K562 (cell line): ENCODE measurements at regions not wholly inside any gene's neighbourhood (a gene's known extent, or its start where the extent isn't known, plus 50 kb on each side); places are given as distances from the start of the nearest gene placed in this dataset.

Experiments used
- ATAC-seq: fragments of 200-7000 bp; cut with Tn5 transposase; 3 replicates; pipeline ENCODE4 v1.9.1; 2020; ENCODE audit warnings: moderate library complexity
- BruUV-seq: library from RNA; stranded (reverse); fragments of 400-500 nt; replicated peaks from 2 replicates; lab custom pipeline; 2021; lab: Mats Ljungman, UMichigan
- CTCF ChIA-PET: fragments of 300-600 bp; formaldehyde crosslinking; extraction: SDS; loops from one replicate; lab custom pipeline; 2021; ENCODE audit warnings: low intra/inter-chr PET ratio; lab: Yijun Ruan, JAX
- POLR2A ChIA-PET: fragments of 300-600, 350-650 bp; sonication (Branson Sonifier 250); formaldehyde crosslinking; extraction: SDS; loops from one replicate; lab custom pipeline; 2021; ENCODE audit warnings: antibody characterized with exemption, inconsistent platforms; lab: Yijun Ruan, JAX
- DNase-seq, 4 experiments: peaks; one replicate each; pipeline versions ENCODE4 v3.0.0 to v3.0.0-alpha.2; 2011 to 2018; ENCODE audit warnings: low spot score in 3 of 4, mixed read lengths in 3 of 4; ENCODE audit errors: extremely low read depth in 1 of 4
- FAIRE-seq: peaks from 2 replicates; lab custom pipeline; 2011; peaks lifted over from hg19 to GRCh38; lab: Jason Lieb, UNC
- H2AFZ ChIP-seq: 2 replicates; pipeline ENCODE4 v1.6.0; 2011; ENCODE audit warnings: low read depth, low read length, control low read depth, inconsistent platforms
- H3K27ac ChIP-seq: fragments of 200-600 bp; 3 replicates; pipeline ENCODE4 v1.8.0; 2011; ENCODE audit warnings: low read depth, mild to moderate bottlenecking, control low read depth, inconsistent platforms, low read length, moderate library complexity, mixed read lengths; ENCODE audit errors: extremely low read depth
- H3K27me3 ChIP-seq, 2 experiments: fragments of 300-600 bp in 1 of 2; 2 replicates in 1 of 2; 3 replicates in 1 of 2; pipeline versions ENCODE4 v1.6.0 to v1.8.0; 2011; ENCODE audit warnings: inconsistent platforms in 2 of 2, low read length in 2 of 2, mild to moderate bottlenecking in 1 of 2, mixed read lengths in 1 of 2, moderate library complexity in 1 of 2; ENCODE audit not compliant: control insufficient read depth in 2 of 2, insufficient read depth in 2 of 2
- H3K36me3 ChIP-seq: fragments of 300-600 bp; 3 replicates; pipeline ENCODE4 v1.8.0; 2011; ENCODE audit warnings: mild to moderate bottlenecking, low read length, inconsistent platforms; ENCODE audit not compliant: control insufficient read depth, insufficient read depth
- H3K4me1 ChIP-seq, 2 experiments: fragments of 200-600 bp in 1 of 2; replicated peaks in 1 of 2; 2 replicates in 1 of 2; 3 replicates in 1 of 2; pipeline versions ENCODE4 v1.5.1 to v1.8.0; 2011; ENCODE audit warnings: inconsistent platforms in 2 of 2, low read length in 2 of 2, mild to moderate bottlenecking in 1 of 2, mixed read lengths in 1 of 2, moderate library complexity in 1 of 2; ENCODE audit not compliant: control insufficient read depth in 2 of 2, insufficient read depth in 2 of 2
- H3K4me2 ChIP-seq: 2 replicates; pipeline ENCODE4 v1.6.1; 2011; ENCODE audit warnings: low read length, control low read depth, inconsistent platforms, mixed read lengths; ENCODE audit not compliant: insufficient read depth
- H3K4me3 ChIP-seq: fragments of 200-600 bp; sonication (generic), shearing (Covaris generic); 2 replicates; pipeline ENCODE4 v1.5.1; 2016; ENCODE audit warnings: control low read depth, inconsistent platforms
- H3K79me2 ChIP-seq: fragments of 200-600 bp; 3 replicates; pipeline ENCODE4 v1.8.0; 2011; ENCODE audit warnings: low read length, inconsistent platforms; ENCODE audit not compliant: control insufficient read depth, insufficient read depth
- H3K9ac ChIP-seq, 2 experiments: 2 replicates each; pipeline versions ENCODE4 v1.6.0 to v1.6.1; 2011; ENCODE audit warnings: low read depth in 2 of 2, low read length in 2 of 2, control low read depth in 1 of 2, inconsistent platforms in 1 of 2, mild to moderate bottlenecking in 1 of 2, mixed read lengths in 1 of 2; ENCODE audit not compliant: insufficient read depth in 1 of 2
- H3K9me1 ChIP-seq: one replicate; pipeline ENCODE4 v1.6.0; 2011; ENCODE audit warnings: inconsistent platforms, mild to moderate bottlenecking, low read length, moderate library complexity; ENCODE audit not compliant: control insufficient read depth, insufficient read depth
- H3K9me3 ChIP-seq: replicated peaks from 2 replicates; pipeline ENCODE4 v1.5.1; 2011; ENCODE audit warnings: low read depth, low read length, inconsistent platforms; ENCODE audit not compliant: control insufficient read depth, insufficient read depth
- H4K20me1 ChIP-seq: replicated peaks from 2 replicates; pipeline ENCODE4 v1.6.1; 2011; ENCODE audit warnings: low read length, inconsistent platforms, mixed read lengths; ENCODE audit not compliant: control insufficient read depth, insufficient read depth
- CTBP1 ChIP-seq: fragments of 450-650 bp; IDR thresholded peaks from 2 replicates; pipeline ENCODE4 v1.6.1; 2016; ENCODE audit warnings: borderline replicate concordance
- NR3C1 ChIP-seq: sonication (generic); formaldehyde crosslinking; IDR thresholded peaks from 2 replicates; pipeline ENCODE4 v1.8.1; 2022; ENCODE audit warnings: missing genetic modification reagents
- RBM15 ChIP-seq: fragments of 200-400 bp; formaldehyde crosslinking; IDR thresholded peaks from 2 replicates; pipeline ENCODE4 v1.6.1; 2018; ENCODE audit warnings: mild to moderate bottlenecking, low read length, moderate library complexity; ENCODE audit not compliant: insufficient read depth
- RFX1 ChIP-seq: fragments of 450-650 bp; IDR thresholded peaks from 2 replicates; pipeline ENCODE4 v1.6.1; 2016; ENCODE audit warnings: mild to moderate bottlenecking, moderate library complexity
- ZFP36 ChIP-seq: fragments of 150-350 bp; IDR thresholded peaks from 2 replicates; pipeline ENCODE4 v1.6.1; 2018; ENCODE audit warnings: low read length, low read depth; ENCODE audit not compliant: partially characterized antibody
- ZNF347 ChIP-seq: fragments of 450-650 bp; formaldehyde crosslinking; IDR thresholded peaks from 2 replicates; pipeline ENCODE4 v1.4.0; 2020; ENCODE audit warnings: low read depth, mild to moderate bottlenecking, moderate library complexity
- ZNF57 ChIP-seq: fragments of 450-650 bp; formaldehyde crosslinking; IDR thresholded peaks from 2 replicates; pipeline ENCODE4 v1.4.0; 2020; ENCODE audit warnings: mild to moderate bottlenecking, moderate library complexity
- WGBS: fragments of 100-300 bp; shearing (Covaris generic); methylation state at CpG from one replicate; pipeline ENCODE4 v1.1.6; 2016; ENCODE audit warnings: low coverage, mixed read lengths; ENCODE audit not compliant: insufficient coverage; ENCODE audit errors: missing lambda C conversion rate; 5-methylcytosine and 5-hydroxymethylcytosine counted together
- in situ Hi-C: fragments of 300-500 bp; cut with MboI; formaldehyde crosslinking; loops from 4 replicates; pipeline ENCODE4 v1.15.0; 2018; ENCODE audit warnings: inconsistent platforms, mixed read lengths
- intact Hi-C: fragments of 100-400 bp; cut with micrococcal nuclease; formaldehyde crosslinking; loops from 2 replicates; pipeline ENCODE4 v1.14.2; 2022
- TF ChIP-seq, protein P1 (sequence below): fragments of 250-450 bp; sonication (Bioruptor Pico); IDR thresholded peaks from 2 replicates; pipeline ENCODE4 v1.9.0; 2021; ENCODE audit warnings: mild to moderate bottlenecking
- TF ChIP-seq, protein P2 (sequence below): IDR thresholded peaks from 3 replicates; pipeline ENCODE4 v1.6.1; 2011; ENCODE audit warnings: borderline replicate concordance, mild to moderate bottlenecking; ENCODE audit not compliant: insufficient read length, insufficient read depth
- TF ChIP-seq, protein P3 (sequence below), 3 experiments: IDR thresholded peaks in 2 of 3; conservative IDR thresholded peaks in 1 of 3; 2 replicates each; pipeline ENCODE4 v1.5.1; 2011 to 2012; ENCODE audit warnings: low read length in 3 of 3, mild to moderate bottlenecking in 3 of 3, control low read depth in 2 of 3, improper control_type of control experiment in 1 of 3, inconsistent platforms in 1 of 3, low read depth in 1 of 3, mixed read lengths in 1 of 3, moderate library complexity in 1 of 3; ENCODE audit not compliant: insufficient read depth in 2 of 3

DNA sequence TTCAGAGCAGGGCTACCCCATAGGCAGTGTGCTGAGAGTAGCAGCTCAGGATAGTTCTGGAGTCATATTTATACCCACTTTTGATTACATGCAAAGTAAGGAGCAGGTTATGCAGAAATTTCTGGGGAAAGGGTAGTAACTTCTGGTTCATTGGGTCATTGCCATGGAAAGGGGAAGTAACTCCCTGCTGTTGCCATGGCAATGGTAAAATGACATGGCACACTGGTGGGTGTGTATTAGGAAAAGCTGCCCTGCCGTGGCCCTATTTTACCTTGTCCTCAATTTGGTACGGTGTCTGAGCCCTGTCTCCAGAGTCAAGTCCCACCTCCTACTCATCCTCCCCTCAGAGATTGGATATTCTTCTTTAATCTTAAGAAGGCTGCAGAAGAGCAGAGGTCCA, 526.7 kb upstream of the TYRP1 start:
- Histone ChIP-seq H3K4me2 (no peak overlapping the region), H3K9me3 (no peaks in the 10 kb centered on the region), H3K36me3 (no peaks in the 10 kb centered on the region), H4K20me1 (no peaks in the 10 kb centered on the region), H3K79me2 (no peaks in the 10 kb centered on the region), H3K27ac (no peak overlapping the region), H3K4me3 (no peak overlapping the region), H3K4me1 (no peaks in the 10 kb centered on the region), H2AFZ (no peak overlapping the region), H3K9me1 (no peaks in the 10 kb centered on the region), H3K27me3 (no peaks in the 10 kb centered on the region), H3K9ac (no peak overlapping the region)
- POLR2A ChIA-PET, result no interaction called here
- TF ChIP-seq ZNF57 (CRISPR knock-in tag), result no peak
- peak; percentile 23; the same call in 1 of the 2 replicates for TF ChIP-seq RFX1
- WGBS, result 0% methylated on average over 2 of the region's 2 CpGs
- in situ Hi-C loops (no loop called here), intact Hi-C loops (no loop called here)
- ATAC-seq (no peak), FAIRE-seq (no peak), DNase-seq (no peak)
- BruUV-seq, result no TSS peak
- CTCF ChIA-PET, result no interaction called here

DNA sequence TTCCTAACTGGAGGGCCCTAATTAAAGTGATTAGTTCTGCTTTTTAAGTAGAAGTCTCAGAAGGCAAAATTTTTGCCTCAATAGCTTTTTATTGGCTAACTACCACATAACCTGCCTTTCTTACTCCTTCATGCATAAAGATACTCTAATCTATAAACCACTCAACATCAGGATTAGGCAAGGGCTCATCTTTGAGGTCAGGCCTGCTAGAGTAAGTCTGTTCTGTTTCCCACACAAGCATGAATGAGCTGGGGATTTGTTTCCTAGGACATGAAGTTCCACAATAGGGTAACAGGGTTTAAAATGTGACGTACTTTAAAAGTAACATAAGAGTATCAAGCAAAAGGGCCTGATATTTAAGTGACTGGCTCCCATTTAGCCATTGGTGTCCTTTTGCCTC, 522.7 kb upstream of the TYRP1 start:
- 0% methylated on average over 1 of the region's 1 CpG for WGBS
- no peak overlapping the region for H3K4me2 ChIP-seq
- no peak overlapping the region for H3K9ac ChIP-seq
- intact Hi-C loops (no loop called here), in situ Hi-C loops (no loop called here)
- H3K27me3 ChIP-seq, result no peaks in the 10 kb centered on the region
- H2AFZ ChIP-seq, result no peak overlapping the region
- no peaks in the 10 kb centered on the region for H3K36me3 ChIP-seq
- BruUV-seq, result no TSS peak
- no peak for FAIRE-seq
- H3K9me3 ChIP-seq, result no peaks in the 10 kb centered on the region
- POLR2A ChIA-PET, result interaction anchor here (0.6 kb wide), 1 partner anchor 640 kb away, joined by 4 read pairs; no protein-coding TSS in a partner anchor
- H4K20me1 ChIP-seq, result no peaks in the 10 kb centered on the region
- TF ChIP-seq, protein P1, sequence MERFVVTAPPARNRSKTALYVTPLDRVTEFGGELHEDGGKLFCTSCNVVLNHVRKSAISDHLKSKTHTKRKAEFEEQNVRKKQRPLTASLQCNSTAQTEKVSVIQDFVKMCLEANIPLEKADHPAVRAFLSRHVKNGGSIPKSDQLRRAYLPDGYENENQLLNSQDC (CRISPR knock-in tag), result no peak
- TF ChIP-seq, protein P2, sequence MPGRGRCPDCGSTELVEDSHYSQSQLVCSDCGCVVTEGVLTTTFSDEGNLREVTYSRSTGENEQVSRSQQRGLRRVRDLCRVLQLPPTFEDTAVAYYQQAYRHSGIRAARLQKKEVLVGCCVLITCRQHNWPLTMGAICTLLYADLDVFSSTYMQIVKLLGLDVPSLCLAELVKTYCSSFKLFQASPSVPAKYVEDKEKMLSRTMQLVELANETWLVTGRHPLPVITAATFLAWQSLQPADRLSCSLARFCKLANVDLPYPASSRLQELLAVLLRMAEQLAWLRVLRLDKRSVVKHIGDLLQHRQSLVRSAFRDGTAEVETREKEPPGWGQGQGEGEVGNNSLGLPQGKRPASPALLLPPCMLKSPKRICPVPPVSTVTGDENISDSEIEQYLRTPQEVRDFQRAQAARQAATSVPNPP, result no peak
- TF ChIP-seq ZNF347 (CRISPR knock-in tag) (no peak), CTBP1 (no peak), RBM15 (no peak), ZFP36 (no peak), NR3C1 (CRISPR knock-in tag) (no peak)
- TF ChIP-seq, protein P3, sequence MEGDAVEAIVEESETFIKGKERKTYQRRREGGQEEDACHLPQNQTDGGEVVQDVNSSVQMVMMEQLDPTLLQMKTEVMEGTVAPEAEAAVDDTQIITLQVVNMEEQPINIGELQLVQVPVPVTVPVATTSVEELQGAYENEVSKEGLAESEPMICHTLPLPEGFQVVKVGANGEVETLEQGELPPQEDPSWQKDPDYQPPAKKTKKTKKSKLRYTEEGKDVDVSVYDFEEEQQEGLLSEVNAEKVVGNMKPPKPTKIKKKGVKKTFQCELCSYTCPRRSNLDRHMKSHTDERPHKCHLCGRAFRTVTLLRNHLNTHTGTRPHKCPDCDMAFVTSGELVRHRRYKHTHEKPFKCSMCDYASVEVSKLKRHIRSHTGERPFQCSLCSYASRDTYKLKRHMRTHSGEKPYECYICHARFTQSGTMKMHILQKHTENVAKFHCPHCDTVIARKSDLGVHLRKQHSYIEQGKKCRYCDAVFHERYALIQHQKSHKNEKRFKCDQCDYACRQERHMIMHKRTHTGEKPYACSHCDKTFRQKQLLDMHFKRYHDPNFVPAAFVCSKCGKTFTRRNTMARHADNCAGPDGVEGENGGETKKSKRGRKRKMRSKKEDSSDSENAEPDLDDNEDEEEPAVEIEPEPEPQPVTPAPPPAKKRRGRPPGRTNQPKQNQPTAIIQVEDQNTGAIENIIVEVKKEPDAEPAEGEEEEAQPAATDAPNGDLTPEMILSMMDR (IDR thresholded peaks at IDR 0.05 in 2 of 3, conservative IDR thresholded peaks at IDR 0.05 in 1 of 3; ENCODE audit: insufficient read depth in 2 of 3, low read depth in 1 of 3, low read length in 3 of 3), result no peak
- TF ChIP-seq, all 486 proteins: peak for 0
- H3K4me1 ChIP-seq, result no peaks in the 10 kb centered on the region
- CTCF ChIA-PET, result no interaction called here
- H3K4me3 ChIP-seq, result no peak overlapping the region
- no peaks in the 10 kb centered on the region for H3K9me1 ChIP-seq
- no peak for ATAC-seq
- no peak for DNase-seq
- no peaks in the 10 kb centered on the region for H3K79me2 ChIP-seq
- no peak overlapping the region for H3K27ac ChIP-seq
